Stimulated activated CD4-positive, alpha-beta T cell treated with anti-CD3 and anti-CD28 coated beads, Interleukin-1b, Interleukin-23, amount 100 ng/mL, for 1 hour (primary cell): ENCODE measurements at regions not wholly inside any gene's neighbourhood (a gene's known extent, or its start where the extent isn't known, plus 50 kb on each side); places are given as distances from the start of the nearest gene placed in this dataset.

ENCODE experiments used
- DNase-seq, 2 donors: peaks; one replicate each; pipeline ENCODE4 v3.0.0-alpha.2; 2020; ENCODE audit warnings: low read depth in 2 of 2

GRCh38 chr6:169047345-169047744, 206.3 kb downstream of the THBS2 start:
- no peak for DNase-seq

- DNase-seq: no peak
Observed at GRCh38 chr6:169046483-169047192, 207.0 kb downstream of the THBS2 start.

GRCh38 chr6:169046021-169046420, 207.6 kb downstream of the THBS2 start:
- DNase-seq: no peak

- DNase-seq: no peak
Observed at GRCh38 chr6:169045486-169045885, 208.2 kb downstream of the THBS2 start.

DNA sequence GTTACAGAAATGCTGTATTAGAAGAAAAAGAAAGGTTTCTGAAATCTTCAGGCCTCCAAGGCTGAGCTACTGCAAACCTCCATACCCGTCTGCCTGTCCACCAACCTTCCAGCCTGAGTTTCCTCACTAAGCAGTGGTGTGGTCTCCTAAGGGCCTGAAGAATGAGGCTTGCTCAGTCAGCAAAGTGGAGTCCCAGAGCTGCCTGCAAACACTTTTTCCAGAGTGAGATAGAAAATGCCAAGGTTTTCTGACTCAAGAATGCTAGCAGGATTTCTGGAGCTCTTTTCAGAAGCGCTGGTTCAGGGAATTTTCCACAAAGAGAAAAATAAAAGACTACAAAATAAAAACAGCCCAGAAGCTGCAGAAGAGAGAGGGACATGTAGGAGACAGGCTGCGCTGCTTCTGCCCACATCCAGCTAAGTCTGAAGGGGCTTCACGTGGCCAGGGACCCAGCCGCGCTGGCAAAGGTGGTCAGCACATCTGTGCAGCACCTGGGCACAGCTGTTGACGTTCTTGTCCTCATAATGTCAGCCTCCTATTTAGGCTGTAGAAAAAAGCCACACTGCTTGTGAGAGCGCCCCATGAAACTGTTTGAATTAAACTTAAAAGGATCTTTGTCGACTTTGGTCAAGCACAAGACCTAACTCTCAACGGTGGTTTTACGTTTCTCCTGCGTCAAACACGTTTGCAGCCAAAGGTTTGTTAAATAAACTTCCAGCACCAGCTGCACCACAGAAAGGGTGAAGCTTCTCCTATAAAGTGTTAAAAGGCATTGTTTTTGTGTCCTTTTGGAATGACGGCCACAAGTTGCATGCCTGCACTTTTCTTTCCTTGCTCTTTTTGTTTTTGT, 209.0 kb downstream of the THBS2 start:
- no peak for DNase-seq

DNA sequence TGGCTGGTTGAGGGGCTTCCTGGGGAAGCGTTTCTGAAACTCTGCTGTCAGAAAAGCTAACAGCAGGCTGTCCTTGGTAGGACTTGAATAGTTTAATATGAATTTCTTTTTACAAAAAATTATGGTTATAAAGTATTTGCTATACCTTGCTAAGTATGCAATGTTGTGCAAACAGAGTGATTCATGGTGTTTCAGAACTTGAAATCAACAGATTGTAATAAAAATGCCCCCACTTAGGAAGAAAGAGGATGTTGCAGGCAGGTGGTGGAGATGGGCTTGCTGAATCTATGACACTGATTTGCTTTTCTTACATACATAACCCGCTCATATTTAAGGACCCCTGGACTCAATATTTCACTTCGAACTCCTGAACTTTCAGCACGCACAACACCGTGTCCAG, 211.6 kb downstream of the THBS2 start:
- DNase-seq: no peak

GRCh38 chr6:169041078-169041477, 212.6 kb downstream of the THBS2 start:
- no peak for DNase-seq

DNA sequence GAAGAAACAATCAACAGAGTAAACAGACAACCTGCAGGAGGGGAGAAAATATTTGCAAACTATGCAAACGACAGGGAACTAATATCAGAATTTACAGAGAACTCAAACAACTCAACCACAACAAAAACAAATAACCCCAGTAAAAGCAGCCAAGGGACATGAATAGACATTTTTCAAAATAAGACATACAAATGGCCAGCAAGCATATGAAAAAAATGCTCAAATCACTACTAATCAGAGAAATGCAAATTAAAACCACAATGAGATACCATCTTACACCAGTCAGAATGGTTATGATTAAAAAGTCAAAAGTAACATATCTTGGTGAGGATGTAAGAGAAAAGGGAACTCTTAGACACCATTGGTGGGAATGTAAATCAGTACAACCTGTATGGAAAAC, 215.0 kb downstream of the THBS2 start:
- no peak for DNase-seq

DNA sequence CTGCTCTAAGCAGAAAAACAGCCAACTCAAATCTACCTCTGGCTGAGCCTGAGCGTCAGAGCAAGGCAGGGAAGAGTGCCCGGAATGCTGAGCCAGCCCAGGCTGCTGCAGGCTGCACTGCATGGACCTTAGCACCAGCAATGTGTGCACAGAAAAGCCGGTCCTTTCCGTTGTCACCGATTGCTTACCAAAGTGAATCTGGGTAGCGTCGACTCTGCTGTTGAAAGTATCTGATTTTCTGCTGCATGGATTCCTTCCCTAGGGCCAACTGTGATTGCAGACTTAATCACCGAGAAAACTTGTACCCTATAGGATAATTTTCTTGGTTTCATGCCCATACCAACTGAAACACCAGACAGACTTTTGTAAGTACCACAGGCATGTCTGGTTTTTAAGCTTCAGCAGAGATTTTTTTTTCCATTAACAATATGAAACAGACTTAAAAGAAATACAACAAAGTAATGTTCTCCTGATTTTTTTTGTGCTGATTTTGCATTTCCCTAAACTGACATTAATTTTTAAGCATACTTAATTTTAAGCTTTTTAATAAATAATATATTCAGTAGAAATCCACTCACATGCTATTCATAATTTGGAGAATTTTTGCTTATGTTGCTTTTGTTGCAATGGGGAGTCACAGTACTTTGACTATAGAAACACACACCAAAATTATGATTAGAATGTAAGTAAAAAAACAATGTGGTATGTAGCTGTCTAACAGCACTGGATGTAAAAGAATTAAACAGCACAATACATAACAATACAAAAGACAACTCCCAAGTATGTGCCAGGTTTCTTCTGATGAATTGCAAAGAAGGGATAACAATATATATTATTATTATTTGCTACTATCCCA, 218.0 kb downstream of the THBS2 start:
- DNase-seq: no peak

GRCh38 chr6:169034516-169035167, 219.0 kb downstream of the THBS2 start:
- no peak for DNase-seq

DNA sequence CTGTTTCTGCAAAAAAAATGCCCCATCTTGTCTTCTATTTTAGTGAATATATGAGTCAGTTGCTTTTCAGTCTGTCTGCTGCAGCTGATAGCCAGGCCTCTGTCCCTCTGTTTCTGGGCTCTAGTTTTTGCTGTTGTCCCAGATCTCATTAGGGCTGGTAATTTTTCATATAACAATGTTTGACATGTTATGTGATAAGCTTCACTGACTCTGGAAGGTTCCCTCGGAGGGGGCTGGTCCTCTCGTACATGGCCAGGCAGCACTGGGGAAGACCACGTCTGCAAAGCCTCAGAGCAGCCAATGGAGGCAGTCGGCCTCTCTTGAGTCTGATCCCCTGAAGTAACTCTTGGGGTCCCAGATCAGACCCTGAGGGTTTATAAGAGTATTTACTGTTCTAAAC, 223.8 kb downstream of the THBS2 start:
- no peak for DNase-seq

DNA sequence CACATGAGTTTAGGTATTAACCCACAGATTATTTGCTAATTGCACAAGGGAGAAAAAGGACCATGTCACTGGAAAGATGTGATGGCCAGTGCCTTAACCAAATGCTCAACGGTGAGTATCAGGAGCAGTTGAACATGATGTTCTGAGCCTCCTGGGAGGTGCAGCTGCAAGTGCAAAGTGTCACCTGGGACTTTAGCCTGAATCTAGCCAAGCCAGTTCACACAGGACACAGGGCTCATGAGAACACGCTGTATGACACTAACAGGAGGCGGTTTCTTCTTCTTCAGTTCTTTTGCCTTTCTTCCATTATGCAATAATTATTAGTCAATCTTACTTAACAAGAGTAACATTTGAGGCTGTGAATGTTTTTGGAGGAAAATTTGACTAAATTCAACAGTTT, 225.3 kb downstream of the THBS2 start:
- no peak for DNase-seq

GRCh38 chr6:169026175-169026574, 227.5 kb downstream of the THBS2 start:
- DNase-seq: no peak

- DNase-seq: no peak
Observed at GRCh38 chr6:169024047-169024660, 229.5 kb downstream of the THBS2 start.

- DNase-seq: no peak
Observed at GRCh38 chr6:169023161-169023874, 230.3 kb downstream of the THBS2 start.

- no peak for DNase-seq
Observed at GRCh38 chr6:169022079-169022478, 231.6 kb downstream of the THBS2 start.

DNA sequence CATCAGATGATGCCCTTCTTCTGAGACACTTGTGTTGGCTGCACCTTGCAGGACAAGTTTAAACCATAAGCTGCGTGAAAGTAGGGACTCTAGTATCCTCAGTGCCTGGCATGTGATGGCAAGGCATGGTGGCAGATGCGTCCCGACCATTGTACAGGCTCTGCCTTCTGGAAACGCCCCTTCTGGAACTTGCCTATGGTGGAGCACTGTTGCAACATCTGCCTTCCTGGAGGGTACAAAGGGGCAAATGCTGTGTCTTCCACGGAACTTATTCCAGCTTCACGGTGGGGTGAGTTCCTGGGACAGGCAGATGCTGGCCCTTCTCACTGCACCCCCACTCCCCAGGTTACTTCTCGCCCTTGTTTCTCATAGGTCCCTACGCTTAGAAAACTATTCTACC, 232.8 kb downstream of the THBS2 start:
- no peak for DNase-seq

DNA sequence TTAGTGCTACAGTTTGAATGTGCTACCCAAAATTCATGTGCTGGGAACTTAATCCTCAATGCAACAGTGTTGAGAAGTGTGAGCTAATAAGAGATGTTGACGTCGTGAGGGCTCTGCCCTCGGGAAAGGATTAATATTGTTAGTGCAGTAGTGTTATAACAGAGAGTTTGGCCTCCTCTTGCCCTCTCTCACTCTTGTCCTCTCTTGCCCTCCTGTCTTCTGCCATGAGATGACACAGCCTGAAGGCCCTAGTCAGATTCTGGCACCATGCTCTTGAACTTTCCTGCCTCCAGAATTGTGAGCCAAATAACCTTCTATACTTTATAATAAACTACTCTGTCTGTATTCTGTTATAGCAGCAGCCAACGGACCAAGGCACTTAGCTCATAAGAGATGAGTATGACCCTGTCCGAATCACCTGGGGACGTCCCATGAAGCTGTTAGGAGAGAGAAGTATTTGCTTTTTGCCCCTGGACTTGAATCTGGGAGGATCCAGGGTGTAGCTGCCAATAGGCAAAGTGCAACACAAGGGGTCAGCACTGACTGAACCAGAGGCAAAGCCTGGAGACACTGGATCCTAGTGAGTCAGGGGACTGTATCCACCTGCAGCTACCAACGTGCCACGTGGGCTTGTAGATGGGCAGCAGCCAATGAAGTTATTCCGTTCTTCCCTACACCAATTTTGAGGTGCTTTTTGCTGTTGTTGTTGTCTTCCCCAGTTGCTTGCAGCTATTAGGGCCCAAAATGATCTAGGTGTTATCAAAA, 233.7 kb downstream of the THBS2 start:
- no peak for DNase-seq

DNA sequence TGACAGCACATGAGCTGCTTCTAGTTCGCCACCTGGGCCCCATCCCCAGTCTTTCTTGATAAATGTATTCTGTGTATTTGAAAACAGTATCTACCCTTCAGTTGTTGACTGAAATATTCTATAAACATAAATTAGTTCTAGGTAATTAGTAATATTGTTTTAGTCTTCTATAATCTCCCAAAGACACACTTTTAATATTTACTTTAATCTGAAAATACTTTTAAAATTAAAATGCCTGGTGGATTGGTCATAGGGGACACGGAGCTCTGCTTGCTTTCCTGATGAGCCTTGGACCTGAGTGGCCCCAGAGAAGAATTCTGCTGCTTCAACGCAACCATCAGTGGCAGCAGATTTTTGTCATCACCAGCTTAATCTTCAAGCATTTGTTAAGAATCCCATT, 234.5 kb downstream of the THBS2 start:
- DNase-seq: no peak

- no peak for DNase-seq
Observed at GRCh38 chr6:169016758-169017157, 236.9 kb downstream of the THBS2 start.
